CD4-positive, alpha-beta T cell treated with Interleukin-21 for 1 hour (primary cell): ENCODE measurements at regions not wholly inside any gene's neighbourhood (a gene's known extent, or its start where the extent isn't known, plus 50 kb on each side); places are given as distances from the start of the nearest gene placed in this dataset.

Experiments used
- DNase-seq: peaks from one replicate; pipeline ENCODE4 v3.0.0-alpha.2; 2020

GRCh38 chr1:58891347-58891746 is 107.5 kb upstream of the JUN start:
- no peak for DNase-seq

- no peak for DNase-seq
These were observed 109.5 kb upstream of the JUN start for GRCh38 chr1:58893257-58893869.

GRCh38 chr1:58895082-58895481 is 111.2 kb upstream of the JUN start:
- no peak for DNase-seq

GRCh38 chr1:58895559-58896145 is 111.8 kb upstream of the JUN start:
- no peak for DNase-seq

GRCh38 chr1:58896246-58897183 is 112.7 kb upstream of the JUN start:
- DNase-seq, result no peak

GRCh38 chr1:58898739-58899586 is 115.1 kb upstream of the JUN start:
- no peak for DNase-seq

- DNase-seq, result no peak
These were observed 115.9 kb upstream of the JUN start for GRCh38 chr1:58899587-58900271.

GRCh38 chr1:58900396-58900795 is 116.5 kb upstream of the JUN start:
- DNase-seq, result no peak

GRCh38 chr1:58901008-58901407 is 117.2 kb upstream of the JUN start:
- DNase-seq, result no peak

GRCh38 chr1:58902830-58903513 is 119.1 kb upstream of the JUN start:
- no peak for DNase-seq

GRCh38 chr1:58903514-58904298 is 119.9 kb upstream of the JUN start:
- peak; percentile 76 for DNase-seq

GRCh38 chr1:58904299-58905125 is 120.7 kb upstream of the JUN start:
- DNase-seq, result no peak

GRCh38 chr1:58905126-58905490 is 121.3 kb upstream of the JUN start:
- DNase-seq, result no peak

- DNase-seq, result no peak
These were observed 121.9 kb upstream of the JUN start for GRCh38 chr1:58905628-58906221.

GRCh38 chr1:58907398-58907797 is 123.6 kb upstream of the JUN start:
- no peak for DNase-seq

GRCh38 chr1:58908561-58909560 is 125.0 kb upstream of the JUN start:
- no peak for DNase-seq

- DNase-seq, result no peak
These were observed 126.3 kb upstream of the JUN start for GRCh38 chr1:58909914-58910681.
